Fibroblast of villous mesenchyme (primary cell): ENCODE measurements at regions not wholly inside any gene's neighbourhood (a gene's known extent, or its start where the extent isn't known, plus 50 kb on each side); places are given as distances from the start of the nearest gene placed in this dataset.
"Not testable (repeated sequence)": the region's sequence is repeated elsewhere in the genome, so short reads cannot be mapped to it uniquely, and the experiment has no call there.

Experiments
- DNase-seq: peaks from one replicate; pipeline ENCODE4 v3.0.0-alpha.2; 2010; ENCODE audit warnings: low read depth
- H3K4me3 ChIP-seq: 2 replicates; pipeline ENCODE4 v1.5.1; 2011; ENCODE audit warnings: low read depth, mild to moderate bottlenecking, low read length
- CTCF ChIP-seq: IDR thresholded peaks from 2 replicates; pipeline ENCODE4 v1.5.1; 2012; ENCODE audit warnings: low read depth, mild to moderate bottlenecking, low read length; ENCODE audit not compliant: insufficient read depth

- TF ChIP-seq CTCF, result no peak
- no peak for DNase-seq
- no peak overlapping the region for H3K4me3 ChIP-seq
Measured at GRCh38 chr10:90224791-90225566, 523.6 kb downstream of the KIF20B start.

- TF ChIP-seq CTCF, result no peak
- DNase-seq, result no peak
- no peak overlapping the region for H3K4me3 ChIP-seq
Measured at GRCh38 chr10:90226517-90226916, 525.1 kb downstream of the KIF20B start.

- H3K4me3 ChIP-seq, result no peak overlapping the region
- DNase-seq, result peak; percentile 54
- no peak for TF ChIP-seq CTCF
Measured at GRCh38 chr10:90227217-90227656, 525.8 kb downstream of the KIF20B start.

- no peak for DNase-seq
- TF ChIP-seq CTCF, result no peak
- H3K4me3 ChIP-seq, result no peak overlapping the region
Measured at GRCh38 chr10:90227786-90228185, 526.4 kb downstream of the KIF20B start.

- H3K4me3 ChIP-seq, result no peak overlapping the region
- no peak for DNase-seq
- no peak for TF ChIP-seq CTCF
Measured at GRCh38 chr10:90229486-90229885, 528.1 kb downstream of the KIF20B start.

GRCh38 chr10:90233805-90234204 is 532.4 kb downstream of the KIF20B start:
- DNase-seq, result peak; percentile 54
- not testable (repeated sequence) for H3K4me3 ChIP-seq

- no peak for TF ChIP-seq CTCF
- peak; percentile 30 for DNase-seq
- no peak overlapping the region for H3K4me3 ChIP-seq
Measured at GRCh38 chr10:90245623-90246022, 544.2 kb downstream of the KIF20B start.

GRCh38 chr10:90250784-90251183 is 549.4 kb downstream of the KIF20B start:
- not testable (repeated sequence) for DNase-seq, H3K4me3 ChIP-seq
